ENCODE measurements at regions not wholly inside any gene's neighbourhood (a gene's known extent, or its start where the extent isn't known, plus 50 kb on each side); places are given as distances from the start of the nearest gene placed in this dataset.

DNA sequence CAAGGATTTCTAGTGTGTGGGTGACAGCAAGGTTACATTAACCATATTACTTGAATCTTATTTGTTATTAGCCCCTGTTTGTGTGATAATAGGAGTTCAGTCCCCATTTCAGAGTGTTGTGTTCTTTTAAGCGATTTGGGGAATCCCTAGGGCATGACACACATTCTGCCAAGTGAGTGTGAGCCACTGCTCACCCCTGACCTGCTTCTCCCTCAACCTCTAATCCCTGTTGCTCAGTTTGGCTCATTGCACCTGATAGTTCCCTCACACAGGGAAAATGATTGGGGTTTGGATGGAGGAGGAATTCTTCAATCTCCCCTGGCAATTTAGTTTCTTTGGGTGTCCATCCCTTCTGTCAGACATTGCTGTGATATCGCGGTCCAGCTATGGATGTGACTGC lies 149.2 kb downstream of the DMRTA1 start:
- TF ChIP-seq, protein P1, sequence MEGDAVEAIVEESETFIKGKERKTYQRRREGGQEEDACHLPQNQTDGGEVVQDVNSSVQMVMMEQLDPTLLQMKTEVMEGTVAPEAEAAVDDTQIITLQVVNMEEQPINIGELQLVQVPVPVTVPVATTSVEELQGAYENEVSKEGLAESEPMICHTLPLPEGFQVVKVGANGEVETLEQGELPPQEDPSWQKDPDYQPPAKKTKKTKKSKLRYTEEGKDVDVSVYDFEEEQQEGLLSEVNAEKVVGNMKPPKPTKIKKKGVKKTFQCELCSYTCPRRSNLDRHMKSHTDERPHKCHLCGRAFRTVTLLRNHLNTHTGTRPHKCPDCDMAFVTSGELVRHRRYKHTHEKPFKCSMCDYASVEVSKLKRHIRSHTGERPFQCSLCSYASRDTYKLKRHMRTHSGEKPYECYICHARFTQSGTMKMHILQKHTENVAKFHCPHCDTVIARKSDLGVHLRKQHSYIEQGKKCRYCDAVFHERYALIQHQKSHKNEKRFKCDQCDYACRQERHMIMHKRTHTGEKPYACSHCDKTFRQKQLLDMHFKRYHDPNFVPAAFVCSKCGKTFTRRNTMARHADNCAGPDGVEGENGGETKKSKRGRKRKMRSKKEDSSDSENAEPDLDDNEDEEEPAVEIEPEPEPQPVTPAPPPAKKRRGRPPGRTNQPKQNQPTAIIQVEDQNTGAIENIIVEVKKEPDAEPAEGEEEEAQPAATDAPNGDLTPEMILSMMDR (IDR thresholded peaks at IDR 0.05): no peak
- TF ChIP-seq POLR2A (IDR thresholded peaks at IDR 0.05; ENCODE audit: low read depth): no peak
- TF ChIP-seq POLR2AphosphoS5 (IDR thresholded peaks at IDR 0.05): no peak
- TF ChIP-seq EP300 (IDR thresholded peaks at IDR 0.05): no peak

Measured in esophagus muscularis mucosa (tissue), 4 donors.